ENCODE measurements at regions not wholly inside any gene's neighbourhood (a gene's known extent, or its start where the extent isn't known, plus 50 kb on each side); places are given as distances from the start of the nearest gene placed in this dataset.

DNA sequence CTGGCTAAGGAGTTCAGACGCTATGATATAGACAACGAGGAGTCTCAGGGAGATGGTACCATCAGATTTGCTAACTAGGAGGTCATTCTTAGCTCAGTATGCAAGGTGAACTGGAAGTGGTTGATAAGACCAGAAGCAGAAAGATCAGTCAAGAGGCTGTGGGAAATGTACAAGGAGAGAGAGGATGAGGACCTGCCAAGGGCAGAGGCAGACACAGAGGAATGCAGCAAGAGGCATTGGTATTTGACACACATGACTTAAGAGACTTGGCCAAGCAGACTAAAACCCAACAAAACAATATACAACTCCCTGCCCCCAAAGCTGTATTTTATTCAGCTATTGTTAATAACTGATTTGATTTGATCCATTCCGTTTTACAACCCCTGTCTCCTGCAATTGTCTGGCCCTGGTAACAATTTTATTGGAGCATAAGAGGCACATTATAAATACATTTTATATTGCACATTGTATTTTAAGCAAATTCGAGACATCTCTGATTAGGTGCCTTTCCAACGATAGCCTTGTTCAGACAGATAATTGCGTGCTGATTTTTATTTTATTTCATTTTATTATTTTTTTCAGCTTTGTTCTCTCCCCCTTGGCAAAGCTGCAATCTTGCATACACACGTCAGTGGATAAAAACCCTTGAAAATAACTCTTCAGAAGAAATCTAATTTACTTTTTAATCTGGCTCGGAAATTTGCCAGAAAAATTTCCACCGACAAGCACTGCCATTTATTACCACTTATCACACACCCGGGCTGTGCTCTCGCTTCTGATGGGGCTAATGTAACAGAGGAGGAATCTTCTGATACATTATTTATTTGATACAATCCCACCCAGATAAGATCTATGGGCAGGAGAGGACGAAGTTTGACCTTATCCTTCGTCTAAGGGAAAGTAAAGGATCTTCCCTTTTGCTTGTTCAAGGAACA, 237.8 kb downstream of the NXPE2 start:
- Histone ChIP-seq H3K4me1 (no peaks in the 10 kb centered on the region), H3K4me3 (no peak overlapping the region), H3K36me3 (no peaks in the 10 kb centered on the region), H3K27me3 (peaks cover 10% of the 10 kb centered on the region), H3K9me3 (no peaks in the 10 kb centered on the region), H3K27ac (no peak overlapping the region)
- 43 to 69% methylated on average over 10 to 13 of the region's 13 CpGs for WGBS, 2 donors (ENCODE audit: low coverage in 1 of 2)
- ATAC-seq = no peak
- TF ChIP-seq, protein P1, sequence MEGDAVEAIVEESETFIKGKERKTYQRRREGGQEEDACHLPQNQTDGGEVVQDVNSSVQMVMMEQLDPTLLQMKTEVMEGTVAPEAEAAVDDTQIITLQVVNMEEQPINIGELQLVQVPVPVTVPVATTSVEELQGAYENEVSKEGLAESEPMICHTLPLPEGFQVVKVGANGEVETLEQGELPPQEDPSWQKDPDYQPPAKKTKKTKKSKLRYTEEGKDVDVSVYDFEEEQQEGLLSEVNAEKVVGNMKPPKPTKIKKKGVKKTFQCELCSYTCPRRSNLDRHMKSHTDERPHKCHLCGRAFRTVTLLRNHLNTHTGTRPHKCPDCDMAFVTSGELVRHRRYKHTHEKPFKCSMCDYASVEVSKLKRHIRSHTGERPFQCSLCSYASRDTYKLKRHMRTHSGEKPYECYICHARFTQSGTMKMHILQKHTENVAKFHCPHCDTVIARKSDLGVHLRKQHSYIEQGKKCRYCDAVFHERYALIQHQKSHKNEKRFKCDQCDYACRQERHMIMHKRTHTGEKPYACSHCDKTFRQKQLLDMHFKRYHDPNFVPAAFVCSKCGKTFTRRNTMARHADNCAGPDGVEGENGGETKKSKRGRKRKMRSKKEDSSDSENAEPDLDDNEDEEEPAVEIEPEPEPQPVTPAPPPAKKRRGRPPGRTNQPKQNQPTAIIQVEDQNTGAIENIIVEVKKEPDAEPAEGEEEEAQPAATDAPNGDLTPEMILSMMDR (IDR thresholded peaks at IDR 0.05) = no peak
- no peak for TF ChIP-seq POLR2AphosphoS5 (IDR thresholded peaks at IDR 0.05)
- no peak for TF ChIP-seq POLR2A (IDR thresholded peaks at IDR 0.05)
- no peak for TF ChIP-seq EP300 (IDR thresholded peaks at IDR 0.05)

DNA sequence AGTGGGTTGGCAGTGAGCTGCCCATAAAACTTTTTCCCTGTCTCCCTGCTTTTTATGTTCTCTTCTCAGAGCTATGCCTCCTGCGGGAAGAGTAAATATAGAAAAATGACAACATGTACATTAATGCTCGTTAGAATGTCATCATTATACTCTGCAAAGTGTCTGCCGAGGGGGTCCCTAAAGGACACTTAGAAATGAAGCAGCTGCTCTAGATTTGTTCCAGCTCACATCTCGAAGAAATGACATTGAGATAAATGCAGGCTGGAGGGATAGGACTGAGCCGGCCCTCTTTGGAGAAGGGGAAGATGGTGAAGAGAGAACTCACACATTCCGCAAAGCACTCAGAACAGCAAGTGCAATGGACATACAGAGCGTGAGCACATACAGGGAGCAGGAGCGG, 240.0 kb downstream of the NXPE2 start:
- H3K4me3 ChIP-seq = no peak overlapping the region
- no peak for TF ChIP-seq POLR2A (IDR thresholded peaks at IDR 0.05)
- no peak for TF ChIP-seq POLR2AphosphoS5 (IDR thresholded peaks at IDR 0.05)
- TF ChIP-seq, protein P1 (IDR thresholded peaks at IDR 0.05) = no peak
- TF ChIP-seq EP300 (IDR thresholded peaks at IDR 0.05) = no peak
- peaks cover 15% of the 10 kb centered on the region for H3K27me3 ChIP-seq
- no peak overlapping the region for H3K27ac ChIP-seq
- H3K9me3 ChIP-seq = no peaks in the 10 kb centered on the region
- 51% methylated on average over 8 of the region's 8 CpGs; no CpG with 5 or more reads in 1 of the 2 donors for WGBS, 2 donors (ENCODE audit: low coverage in 1 of 2)
- no peaks in the 10 kb centered on the region for H3K36me3 ChIP-seq
- H3K4me1 ChIP-seq = no peaks in the 10 kb centered on the region
- no peak for ATAC-seq

DNA sequence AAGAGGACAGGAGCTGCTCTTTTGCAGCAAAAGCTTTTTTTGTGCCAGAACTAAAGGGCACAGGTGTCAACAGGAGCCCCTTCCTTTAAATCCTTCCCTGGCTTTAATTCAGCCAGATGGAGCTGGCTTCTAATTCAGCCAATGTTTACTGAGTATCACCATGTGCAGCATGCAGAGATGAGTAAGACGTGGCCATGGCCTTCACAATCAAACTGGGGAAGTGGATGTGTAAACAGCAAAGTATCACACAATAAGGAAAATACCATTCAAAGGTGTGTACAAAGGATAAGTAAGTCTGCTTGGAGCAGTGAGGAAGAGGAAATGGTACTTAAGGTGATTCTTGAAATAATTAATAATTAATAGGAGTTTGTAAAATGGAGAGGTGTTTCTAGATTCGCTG, 243.4 kb downstream of the NXPE2 start:
- WGBS, 2 donors (ENCODE audit: low coverage in 1 of 2) = 53 to 72% methylated on average over 2 of the region's 2 CpGs
- Histone ChIP-seq H3K27me3 (peaks cover 15% of the 10 kb centered on the region), H3K9me3 (no peaks in the 10 kb centered on the region), H3K4me1 (no peaks in the 10 kb centered on the region), H3K27ac (no peak overlapping the region), H3K36me3 (no peaks in the 10 kb centered on the region), H3K4me3 (no peak overlapping the region)
- TF ChIP-seq EP300 (IDR thresholded peaks at IDR 0.05) (no peak), POLR2A (IDR thresholded peaks at IDR 0.05) (no peak), POLR2AphosphoS5 (IDR thresholded peaks at IDR 0.05) (no peak)
- TF ChIP-seq, protein P1 (IDR thresholded peaks at IDR 0.05) = no peak
- no peak for ATAC-seq

DNA sequence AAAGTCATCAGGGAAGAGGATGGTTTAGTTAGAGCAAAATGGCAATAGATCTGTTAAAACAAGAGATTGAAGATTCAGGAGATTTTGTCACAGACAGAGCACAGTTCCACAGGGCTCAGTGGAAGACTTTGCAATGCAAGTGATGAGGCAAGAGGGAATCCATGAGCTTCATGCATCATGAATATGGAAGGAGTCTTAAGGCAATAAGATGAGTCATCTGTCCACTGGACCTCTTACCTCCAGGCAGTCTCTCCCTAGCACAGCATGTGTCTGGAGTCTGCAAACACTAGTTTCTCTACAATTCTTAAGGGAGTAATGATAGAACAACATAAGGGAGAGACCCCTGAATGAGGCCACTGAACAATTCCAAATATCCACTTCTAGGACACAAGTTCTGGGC, 245.7 kb downstream of the NXPE2 start:
- Histone ChIP-seq H3K27me3 (peaks cover 10% of the 10 kb centered on the region), H3K36me3 (no peaks in the 10 kb centered on the region), H3K27ac (no peak overlapping the region), H3K4me1 (no peaks in the 10 kb centered on the region), H3K9me3 (no peaks in the 10 kb centered on the region), H3K4me3 (no peak overlapping the region)
- no peak for TF ChIP-seq EP300 (IDR thresholded peaks at IDR 0.05)
- TF ChIP-seq POLR2AphosphoS5 (IDR thresholded peaks at IDR 0.05) = no peak
- TF ChIP-seq, protein P1 (IDR thresholded peaks at IDR 0.05) = no peak
- TF ChIP-seq POLR2A (IDR thresholded peaks at IDR 0.05) = no peak
- ATAC-seq = no peak

DNA sequence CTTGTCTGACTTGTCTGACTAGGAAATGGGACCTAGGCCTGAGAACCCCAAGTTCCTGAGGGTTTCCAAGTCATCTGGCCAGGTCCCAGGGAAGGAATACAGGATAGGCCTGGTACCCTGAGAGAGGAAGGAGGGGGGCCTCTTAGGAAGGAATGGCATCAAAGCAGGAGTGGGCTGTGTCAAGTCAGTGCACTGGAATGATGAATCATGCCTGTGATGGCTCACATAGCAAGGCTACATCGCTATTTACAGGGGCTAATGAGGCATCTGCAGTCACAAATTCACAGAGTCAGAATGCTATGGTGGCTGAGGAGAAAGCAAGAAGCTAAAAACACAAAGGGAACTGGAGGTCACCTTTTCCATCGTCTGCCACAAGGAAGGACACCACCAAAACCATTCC, 247.3 kb downstream of the NXPE2 start:
- H3K36me3 ChIP-seq = no peaks in the 10 kb centered on the region
- H3K27ac ChIP-seq = no peak overlapping the region
- TF ChIP-seq POLR2A (IDR thresholded peaks at IDR 0.05) = no peak
- no peak for TF ChIP-seq EP300 (IDR thresholded peaks at IDR 0.05)
- TF ChIP-seq, protein P1 (IDR thresholded peaks at IDR 0.05) = no peak
- no peak for TF ChIP-seq POLR2AphosphoS5 (IDR thresholded peaks at IDR 0.05)
- H3K4me3 ChIP-seq = no peak overlapping the region
- no peaks in the 10 kb centered on the region for H3K4me1 ChIP-seq
- H3K9me3 ChIP-seq = no peaks in the 10 kb centered on the region
- ATAC-seq = no peak
- H3K27me3 ChIP-seq = peaks cover 5% of the 10 kb centered on the region
- WGBS, 2 donors (ENCODE audit: low coverage in 1 of 2) = 51 to 81% methylated on average over 2 of the region's 2 CpGs
